GF-D8 (cell line): ENCODE measurements at regions not wholly inside any gene's neighbourhood (a gene's known extent, or its start where the extent isn't known, plus 50 kb on each side); places are given as distances from the start of the nearest gene placed in this dataset.
"Not testable (repeated sequence)": the region's sequence is repeated elsewhere in the genome, so short reads cannot be mapped to it uniquely, and the experiment has no call there.

Experiments used
- DNase-seq: peaks from one replicate; lab custom pipeline; 2025; lab: John Stamatoyannopoulos, UW

DNA sequence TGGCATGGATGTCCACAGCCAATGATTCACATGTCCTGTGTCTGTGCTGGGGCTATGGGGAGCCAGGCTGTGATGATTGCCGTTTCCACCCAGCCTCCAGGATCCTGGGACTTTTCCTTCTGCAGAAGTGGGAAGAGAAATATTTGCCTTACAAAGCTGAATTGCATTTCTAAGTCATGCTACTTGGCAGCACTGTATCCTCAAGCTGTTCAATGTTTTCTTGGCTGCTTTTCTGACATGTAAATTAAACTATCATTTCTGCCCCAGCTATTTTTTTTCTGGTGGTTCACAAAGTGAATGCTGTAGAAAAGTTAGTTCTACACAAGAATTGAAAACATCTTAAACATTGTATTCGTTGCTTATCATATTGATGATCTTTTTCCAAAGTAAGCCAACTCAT is 51.9 kb upstream of the TCERG1L start:
- DNase-seq = no peak

DNA sequence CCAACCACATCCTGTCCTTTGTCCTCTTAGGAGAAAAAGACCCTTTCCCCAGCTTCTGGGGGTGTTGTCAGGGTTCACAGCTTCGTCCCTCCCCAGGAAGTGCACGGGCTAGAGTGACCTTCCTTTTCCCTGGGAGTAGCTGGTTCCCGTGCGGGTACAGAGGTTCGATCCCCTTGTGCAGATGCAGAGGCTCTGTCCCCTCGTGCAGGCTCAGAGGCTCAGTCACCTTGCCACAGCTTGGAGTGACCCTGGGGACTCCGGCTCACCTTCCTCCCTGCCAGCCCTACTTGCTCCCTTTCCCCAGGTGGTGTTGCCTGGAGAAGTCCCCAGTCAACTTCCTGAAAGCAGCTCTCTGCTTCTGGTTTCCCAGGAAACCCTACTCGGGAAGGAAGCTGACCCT is 60.0 kb upstream of the TCERG1L start:
- DNase-seq = no peak

GRCh38 chr10:131381576-131381975 is 70.1 kb upstream of the TCERG1L start:
- no peak for DNase-seq

GRCh38 chr10:131385161-131385872 is 73.8 kb upstream of the TCERG1L start:
- not testable (repeated sequence) for DNase-seq

- no peak for DNase-seq
Measured at GRCh38 chr10:131387018-131387529, 75.6 kb upstream of the TCERG1L start.

DNA sequence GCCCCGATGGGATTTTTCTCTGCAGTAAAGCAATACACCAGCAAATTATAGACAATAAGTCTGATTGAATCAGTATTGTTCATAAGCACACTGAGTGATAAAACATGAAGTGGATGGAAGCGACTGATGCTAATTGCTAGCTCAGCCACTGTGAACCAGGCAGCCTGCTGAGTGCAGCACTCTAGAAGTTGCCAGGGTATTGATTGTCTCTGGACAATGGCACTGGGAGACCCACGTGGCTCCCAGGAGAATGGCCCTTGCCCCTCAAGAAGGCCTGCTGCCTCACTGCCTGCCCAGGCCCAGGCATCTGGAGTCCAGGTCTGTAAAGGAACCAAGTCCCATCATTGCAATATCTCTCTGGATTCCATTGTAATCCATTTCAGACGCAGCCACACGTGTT is 80.4 kb upstream of the TCERG1L start:
- no peak for DNase-seq

DNA sequence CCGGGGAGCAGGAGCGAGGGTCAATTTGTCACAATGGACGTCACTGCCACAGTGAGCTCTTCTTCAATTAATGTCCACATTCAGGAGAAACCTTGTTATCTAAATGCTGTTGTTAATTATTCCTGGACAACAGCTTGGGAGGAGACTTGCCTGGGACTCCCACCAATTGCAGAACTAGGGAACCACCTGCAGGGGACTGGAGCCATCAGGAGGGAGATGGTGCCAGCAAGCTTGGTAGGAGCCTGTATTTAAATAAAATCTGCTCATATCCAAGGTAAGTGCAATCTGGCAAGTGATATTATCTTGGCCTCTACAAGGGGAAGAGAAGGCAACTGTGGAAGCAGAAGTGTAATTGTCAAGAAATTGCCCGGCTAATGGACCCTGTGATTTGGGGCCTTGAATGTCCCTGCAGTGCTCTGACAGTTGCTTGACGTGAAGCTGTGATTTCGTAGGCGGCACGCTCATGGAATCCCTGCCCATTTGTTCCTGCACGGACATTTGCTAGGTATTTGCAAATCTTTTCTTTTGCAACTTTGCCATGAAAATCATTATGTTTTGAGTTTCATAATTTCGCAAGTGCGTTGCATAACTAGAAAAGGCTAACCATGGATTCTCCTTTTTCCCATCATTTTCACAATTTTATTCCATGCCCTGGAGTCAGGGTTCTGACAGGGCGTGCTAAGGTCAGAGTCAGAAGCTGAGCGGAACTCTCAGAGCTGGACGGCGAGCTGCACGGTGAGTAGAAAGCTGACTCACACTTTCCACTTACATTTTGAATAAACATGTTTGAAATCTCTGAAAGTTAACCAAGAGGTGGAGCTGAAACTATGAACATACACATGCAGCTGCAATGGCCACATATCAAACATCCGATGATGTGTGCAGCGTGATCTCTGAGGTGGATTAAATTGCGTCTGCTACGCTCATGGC is 84.9 kb upstream of the TCERG1L start:
- DNase-seq = no peak

- DNase-seq = no peak
Measured at GRCh38 chr10:131398166-131398565, 86.6 kb upstream of the TCERG1L start.

DNA sequence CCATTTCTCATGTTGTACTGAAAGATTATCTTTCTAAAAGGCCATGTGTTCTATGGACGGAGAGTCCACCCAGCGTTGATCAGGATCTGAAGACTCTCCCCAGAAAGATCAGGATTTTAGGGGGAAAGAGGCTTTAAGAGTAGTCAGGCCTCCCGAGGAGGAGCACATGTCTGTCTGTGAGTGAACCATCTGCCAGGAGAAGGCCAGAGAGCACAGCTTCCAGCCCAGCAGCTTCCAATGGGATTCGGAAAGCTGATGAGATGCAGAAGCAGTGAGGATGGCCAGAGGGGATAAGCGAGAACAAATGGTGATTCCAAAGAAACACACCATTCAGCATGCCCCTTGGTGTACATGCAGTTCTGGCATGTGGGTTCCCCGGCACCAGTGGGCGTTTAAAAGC is 88.5 kb upstream of the TCERG1L start:
- DNase-seq = no peak

DNA sequence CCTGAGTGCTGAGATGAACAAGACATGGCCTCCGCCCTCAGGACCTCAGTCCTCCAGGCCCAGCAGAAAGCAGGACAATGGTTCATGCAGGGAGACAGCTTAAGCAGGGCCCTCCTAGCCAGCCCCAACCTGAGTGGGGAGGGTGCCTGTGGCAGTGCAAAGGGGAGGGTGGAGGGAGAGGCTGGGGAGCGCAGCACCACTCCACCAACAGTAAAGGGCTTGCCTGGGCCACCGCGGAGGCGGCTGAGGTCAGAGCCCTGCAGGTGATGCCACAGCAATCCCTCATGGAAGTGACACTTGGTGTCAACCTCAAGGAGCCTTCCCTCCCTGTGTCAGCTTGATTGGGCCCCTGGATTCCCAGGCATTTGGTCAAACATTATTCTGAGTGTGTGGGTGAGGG is 89.0 kb upstream of the TCERG1L start:
- no peak for DNase-seq

DNA sequence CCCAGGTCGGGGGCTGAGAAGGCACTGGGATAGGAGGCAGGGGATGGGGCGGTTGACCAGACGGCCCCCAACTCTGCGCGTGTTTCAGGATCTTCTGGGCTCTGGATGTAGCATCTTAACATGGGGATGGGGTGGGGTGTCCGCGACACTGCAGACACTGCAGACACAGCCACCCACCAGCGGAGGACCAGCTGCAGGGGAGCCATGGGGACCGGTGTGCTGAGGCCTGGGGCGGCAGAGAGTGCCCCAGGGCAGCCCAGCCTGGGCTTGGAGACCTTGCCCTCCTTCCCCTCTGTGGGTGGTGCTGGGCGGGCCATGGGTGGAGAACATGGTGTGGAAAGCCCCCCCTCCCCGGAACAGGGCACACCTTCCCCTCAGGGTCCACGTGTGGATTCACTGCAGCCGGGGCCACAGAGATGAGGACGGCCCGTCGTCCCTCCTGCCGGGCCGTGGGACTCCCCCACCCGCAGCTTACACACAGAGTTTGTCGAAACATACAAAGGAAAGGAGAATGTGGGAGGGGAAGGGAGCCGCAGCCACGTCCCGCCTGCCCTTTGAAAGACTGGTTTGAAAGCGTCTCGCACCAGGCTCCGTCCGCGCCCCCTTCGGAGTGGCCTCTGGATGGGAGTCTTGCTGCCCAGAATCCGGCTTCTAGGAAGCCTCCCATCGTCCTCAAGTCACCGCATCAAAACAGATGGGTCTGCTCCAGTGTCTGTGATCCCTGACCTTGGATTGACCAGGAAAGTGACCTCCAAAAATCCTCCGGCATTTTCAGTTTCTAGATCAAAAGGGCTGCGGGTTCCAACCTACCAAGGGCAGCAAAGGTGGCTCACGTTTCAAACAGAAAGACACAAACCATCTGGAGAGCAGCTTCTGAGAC is 91.5 kb upstream of the TCERG1L start:
- no peak for DNase-seq

DNA sequence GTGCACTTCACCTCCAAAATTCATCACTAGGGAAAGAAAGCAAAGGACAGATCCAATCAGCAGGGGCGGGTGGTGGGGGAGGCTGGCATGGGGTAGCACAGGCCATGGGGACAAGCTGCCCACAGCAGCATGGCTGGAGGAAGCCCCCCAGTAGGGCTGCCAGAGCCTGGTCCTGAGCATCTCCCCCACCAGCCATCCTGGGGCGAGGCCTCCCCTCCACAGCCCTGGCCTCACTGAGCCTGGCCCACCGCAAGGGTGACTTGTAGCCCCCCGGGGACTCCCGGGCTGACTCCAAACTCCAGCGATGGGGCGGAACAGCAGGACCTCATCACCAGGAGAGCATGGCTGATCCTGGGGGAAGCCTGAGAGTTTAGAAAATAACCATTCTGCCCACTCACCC is 92.4 kb upstream of the TCERG1L start:
- no peak for DNase-seq

GRCh38 chr10:131404886-131405285 is 93.4 kb upstream of the TCERG1L start:
- DNase-seq = no peak

- no peak for DNase-seq
Measured at GRCh38 chr10:131406676-131407392, 95.3 kb upstream of the TCERG1L start.

DNA sequence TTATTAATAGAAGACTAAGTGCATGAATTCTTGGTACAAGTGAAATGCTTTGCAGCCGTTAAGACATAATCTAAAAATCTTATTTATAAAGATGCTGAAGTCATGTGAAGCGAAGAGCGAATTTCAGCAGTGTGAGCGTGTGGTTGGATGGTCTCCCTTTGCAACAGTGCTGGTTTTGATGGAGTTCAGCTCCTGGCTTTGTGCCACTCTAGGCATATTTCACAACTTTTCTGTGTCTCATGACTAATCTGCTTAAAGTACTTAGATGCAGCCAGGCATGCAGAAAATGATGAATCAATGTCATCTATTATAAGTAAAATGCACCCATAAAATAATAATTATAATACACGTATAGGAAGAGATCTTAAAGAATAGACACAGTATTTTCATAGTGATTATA is 107.2 kb upstream of the TCERG1L start:
- DNase-seq = no peak

GRCh38 chr10:131419797-131420196 is 108.3 kb upstream of the TCERG1L start:
- DNase-seq = no peak

GRCh38 chr10:131420867-131421266 is 109.3 kb upstream of the TCERG1L start:
- DNase-seq = no peak

- DNase-seq = no peak
Measured at GRCh38 chr10:131421381-131421780, 109.9 kb upstream of the TCERG1L start.

GRCh38 chr10:131422731-131423130 is 111.2 kb upstream of the TCERG1L start:
- no peak for DNase-seq

- DNase-seq = no peak
Measured at GRCh38 chr10:131424053-131424452, 112.5 kb upstream of the TCERG1L start.

DNA sequence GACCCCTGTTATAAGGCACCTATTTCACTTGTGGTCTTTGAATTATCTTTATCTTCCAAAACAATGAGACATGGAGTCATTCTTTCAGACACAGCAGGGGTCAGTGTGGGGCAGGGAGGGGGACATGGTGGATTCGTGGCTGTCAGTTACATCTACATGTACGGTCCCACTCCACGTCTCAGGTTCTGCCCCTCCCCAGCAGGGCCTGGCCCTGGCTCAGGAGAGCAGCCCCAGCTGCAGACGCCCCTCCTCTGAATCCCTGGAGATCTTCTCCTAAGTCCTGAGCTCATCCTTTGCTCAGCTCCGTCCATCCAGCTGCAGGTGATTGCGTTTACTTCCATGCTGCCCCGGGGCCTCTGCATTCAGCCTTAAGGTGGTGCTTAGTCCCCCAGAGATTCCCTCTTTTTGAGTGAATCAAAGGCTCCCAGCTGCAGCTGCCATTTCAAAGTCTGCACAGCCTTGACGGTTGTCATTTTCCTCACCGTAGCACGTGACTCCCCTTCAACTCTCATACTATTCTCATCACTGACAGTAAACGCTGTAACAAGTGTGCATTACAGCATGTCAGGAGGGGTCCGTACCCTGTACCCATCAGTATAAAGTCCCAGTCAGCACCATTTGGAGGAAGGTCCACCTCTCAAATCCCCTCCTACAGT is 113.4 kb upstream of the TCERG1L start:
- DNase-seq = no peak
